GM21737 (cell line): ENCODE measurements at regions not wholly inside any gene's neighbourhood (a gene's known extent, or its start where the extent isn't known, plus 50 kb on each side); places are given as distances from the start of the nearest gene placed in this dataset.

Experiments
- ATAC-seq: cut with Tn5 transposase; IDR thresholded peaks from one replicate; pipeline ENCODE4 v1.9.1; 2021; ENCODE audit warnings: mild to moderate bottlenecking, moderate library complexity; ENCODE audit not compliant: unreplicated experiment

- ATAC-seq, result no peak
Measured at GRCh38 chr11:121757480-121758125, 304.8 kb upstream of the SORL1-AS1 start.

- no peak for ATAC-seq
Measured at GRCh38 chr11:121755906-121756305, 303.1 kb upstream of the SORL1-AS1 start.

GRCh38 chr11:121755191-121755590 lies 302.4 kb upstream of the SORL1-AS1 start:
- no peak for ATAC-seq

- ATAC-seq, result no peak
Measured at GRCh38 chr11:121754598-121754997, 301.8 kb upstream of the SORL1-AS1 start.

- ATAC-seq, result no peak
Measured at GRCh38 chr11:121749691-121750090, 296.9 kb upstream of the SORL1-AS1 start.

GRCh38 chr11:121748068-121748467 lies 295.3 kb upstream of the SORL1-AS1 start:
- no peak for ATAC-seq

- no peak for ATAC-seq
Measured at GRCh38 chr11:121743285-121743684, 290.5 kb upstream of the SORL1-AS1 start.

- ATAC-seq, result no peak
Measured at GRCh38 chr11:121741761-121742361, 289.1 kb upstream of the SORL1-AS1 start.

- ATAC-seq, result no peak
Measured at GRCh38 chr11:121741351-121741760, 288.6 kb upstream of the SORL1-AS1 start.

- no peak for ATAC-seq
Measured at GRCh38 chr11:121740902-121741301, 288.1 kb upstream of the SORL1-AS1 start.

- no peak for ATAC-seq
Measured at GRCh38 chr11:121733858-121734257, 281.1 kb upstream of the SORL1-AS1 start.

GRCh38 chr11:121727942-121728341 lies 275.2 kb upstream of the SORL1-AS1 start:
- ATAC-seq, result no peak

- no peak for ATAC-seq
Measured at GRCh38 chr11:121723246-121723741, 270.5 kb upstream of the SORL1-AS1 start.

GRCh38 chr11:121722431-121723245 lies 269.9 kb upstream of the SORL1-AS1 start:
- ATAC-seq, result no peak

GRCh38 chr11:121721961-121722360 lies 269.2 kb upstream of the SORL1-AS1 start:
- no peak for ATAC-seq

- ATAC-seq, result no peak
Measured at GRCh38 chr11:121721448-121721847, 268.7 kb upstream of the SORL1-AS1 start.

GRCh38 chr11:121717296-121717695 lies 264.5 kb upstream of the SORL1-AS1 start:
- ATAC-seq, result no peak

- ATAC-seq, result no peak
Measured at GRCh38 chr11:121716060-121716459, 263.3 kb upstream of the SORL1-AS1 start.

- no peak for ATAC-seq
Measured at GRCh38 chr11:121715405-121715804, 262.6 kb upstream of the SORL1-AS1 start.

- no peak for ATAC-seq
Measured at GRCh38 chr11:121714351-121714750, 261.6 kb upstream of the SORL1-AS1 start.

- ATAC-seq, result no peak
Measured at GRCh38 chr11:121711939-121712338, 259.2 kb upstream of the SORL1-AS1 start.

GRCh38 chr11:121711236-121711635 lies 258.5 kb upstream of the SORL1-AS1 start:
- no peak for ATAC-seq
